HFFc6 (cell line): ENCODE measurements at regions not wholly inside any gene's neighbourhood (a gene's known extent, or its start where the extent isn't known, plus 50 kb on each side); places are given as distances from the start of the nearest gene placed in this dataset.

Experiments used
- DNase-seq: peaks from one replicate; pipeline ENCODE4 v3.0.0-alpha.2; 2018
- H3K27ac Mint-ChIP-seq: 2 replicates; pipeline ENCODE4 v1.8.0; 2020; ENCODE audit warnings: mild to moderate bottlenecking, mixed read lengths
- H3K27me3 Mint-ChIP-seq: 2 replicates; pipeline ENCODE4 v1.8.0; 2021; ENCODE audit warnings: mild to moderate bottlenecking, moderate library complexity, mixed read lengths; ENCODE audit not compliant: insufficient read depth
- H3K36me3 Mint-ChIP-seq: 2 replicates; pipeline ENCODE4 v1.8.0; 2021; ENCODE audit warnings: low read depth, mixed read lengths
- H3K4me1 Mint-ChIP-seq: 2 replicates; pipeline ENCODE4 v1.8.0; 2020; ENCODE audit warnings: low read depth, mixed read lengths
- H3K4me3 Mint-ChIP-seq: 2 replicates; pipeline ENCODE4 v1.8.0; 2020; ENCODE audit warnings: mild to moderate bottlenecking, moderate library complexity, mixed read lengths
- H3K9me3 Mint-ChIP-seq: 2 replicates; pipeline ENCODE4 v1.8.0; 2020; ENCODE audit warnings: mild to moderate bottlenecking, mixed read lengths
- TF ChIP-seq, protein P1 (sequence below): fragments of 200-600 bp; sonication (generic); IDR thresholded peaks from 2 replicates; pipeline ENCODE4 v1.5.0; 2021; ENCODE audit warnings: antibody characterized with exemption, mild to moderate bottlenecking

DNA sequence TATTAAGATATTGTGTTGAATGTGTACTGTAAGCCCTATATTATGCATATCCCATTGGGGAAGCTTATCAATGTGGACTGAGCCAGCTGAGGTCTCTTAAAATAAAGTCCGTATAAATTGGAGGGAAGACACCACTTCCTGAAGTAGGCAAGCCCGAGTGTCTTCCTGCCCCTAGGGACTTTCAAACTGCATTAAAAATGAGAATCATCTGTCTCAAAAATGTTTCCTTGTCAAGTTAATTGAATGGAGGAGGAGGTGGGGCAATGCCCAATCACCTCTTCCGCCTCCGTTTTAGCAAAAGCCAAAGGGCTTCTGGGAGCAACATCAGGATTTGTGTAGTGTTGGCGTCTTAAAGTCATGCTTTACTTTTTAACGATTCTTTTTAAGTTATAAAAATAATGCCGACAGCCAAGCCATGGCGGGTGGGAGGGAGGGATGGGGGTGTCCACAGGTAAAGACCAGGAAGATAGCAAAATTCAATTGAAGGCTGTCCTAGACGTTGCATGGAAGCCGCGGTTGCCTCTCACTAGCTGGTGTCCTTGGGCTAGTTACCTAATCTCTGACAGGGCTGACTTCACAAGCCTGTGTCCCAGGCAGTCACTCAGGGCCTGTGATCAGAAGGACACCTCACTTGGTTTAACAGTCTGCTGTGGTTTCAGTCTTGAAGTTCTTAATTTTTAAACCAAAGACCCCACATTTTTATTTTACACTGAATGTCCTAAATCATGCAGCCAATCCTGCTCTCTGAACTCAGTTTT, 524.9 kb upstream of the PROK2 start:
- H3K36me3 Mint-ChIP-seq = no peaks in the 10 kb centered on the region
- H3K9me3 Mint-ChIP-seq = no peaks in the 10 kb centered on the region
- DNase-seq = no peak
- H3K27me3 Mint-ChIP-seq = peaks cover 3% of the 10 kb centered on the region
- H3K27ac Mint-ChIP-seq = peak overlapping the region; percentile 70
- TF ChIP-seq, protein P1, sequence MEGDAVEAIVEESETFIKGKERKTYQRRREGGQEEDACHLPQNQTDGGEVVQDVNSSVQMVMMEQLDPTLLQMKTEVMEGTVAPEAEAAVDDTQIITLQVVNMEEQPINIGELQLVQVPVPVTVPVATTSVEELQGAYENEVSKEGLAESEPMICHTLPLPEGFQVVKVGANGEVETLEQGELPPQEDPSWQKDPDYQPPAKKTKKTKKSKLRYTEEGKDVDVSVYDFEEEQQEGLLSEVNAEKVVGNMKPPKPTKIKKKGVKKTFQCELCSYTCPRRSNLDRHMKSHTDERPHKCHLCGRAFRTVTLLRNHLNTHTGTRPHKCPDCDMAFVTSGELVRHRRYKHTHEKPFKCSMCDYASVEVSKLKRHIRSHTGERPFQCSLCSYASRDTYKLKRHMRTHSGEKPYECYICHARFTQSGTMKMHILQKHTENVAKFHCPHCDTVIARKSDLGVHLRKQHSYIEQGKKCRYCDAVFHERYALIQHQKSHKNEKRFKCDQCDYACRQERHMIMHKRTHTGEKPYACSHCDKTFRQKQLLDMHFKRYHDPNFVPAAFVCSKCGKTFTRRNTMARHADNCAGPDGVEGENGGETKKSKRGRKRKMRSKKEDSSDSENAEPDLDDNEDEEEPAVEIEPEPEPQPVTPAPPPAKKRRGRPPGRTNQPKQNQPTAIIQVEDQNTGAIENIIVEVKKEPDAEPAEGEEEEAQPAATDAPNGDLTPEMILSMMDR = no peak
- H3K4me3 Mint-ChIP-seq = no peak overlapping the region
- peaks cover 25% of the 10 kb centered on the region for H3K4me1 Mint-ChIP-seq

DNA sequence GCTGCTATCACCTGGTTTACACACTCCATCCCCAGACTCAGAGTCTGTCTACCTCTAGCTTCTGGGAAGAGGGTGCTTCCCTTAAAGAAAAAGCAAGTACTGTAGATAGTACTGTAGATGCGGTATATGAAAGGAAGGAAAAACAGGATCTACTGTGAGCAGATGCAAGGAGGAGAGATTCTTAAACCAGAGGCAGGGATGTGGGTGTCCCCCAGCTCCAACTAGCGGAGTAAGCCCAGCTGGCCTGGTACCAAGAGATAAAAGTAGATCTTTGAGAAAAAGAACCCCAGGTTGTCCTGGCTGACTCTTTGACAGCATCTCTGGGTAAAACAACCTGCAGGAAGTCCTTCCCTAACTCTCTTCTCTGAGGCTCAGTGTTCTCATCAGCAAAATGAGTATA, 523.7 kb upstream of the PROK2 start:
- no peak overlapping the region for H3K4me3 Mint-ChIP-seq

DNA sequence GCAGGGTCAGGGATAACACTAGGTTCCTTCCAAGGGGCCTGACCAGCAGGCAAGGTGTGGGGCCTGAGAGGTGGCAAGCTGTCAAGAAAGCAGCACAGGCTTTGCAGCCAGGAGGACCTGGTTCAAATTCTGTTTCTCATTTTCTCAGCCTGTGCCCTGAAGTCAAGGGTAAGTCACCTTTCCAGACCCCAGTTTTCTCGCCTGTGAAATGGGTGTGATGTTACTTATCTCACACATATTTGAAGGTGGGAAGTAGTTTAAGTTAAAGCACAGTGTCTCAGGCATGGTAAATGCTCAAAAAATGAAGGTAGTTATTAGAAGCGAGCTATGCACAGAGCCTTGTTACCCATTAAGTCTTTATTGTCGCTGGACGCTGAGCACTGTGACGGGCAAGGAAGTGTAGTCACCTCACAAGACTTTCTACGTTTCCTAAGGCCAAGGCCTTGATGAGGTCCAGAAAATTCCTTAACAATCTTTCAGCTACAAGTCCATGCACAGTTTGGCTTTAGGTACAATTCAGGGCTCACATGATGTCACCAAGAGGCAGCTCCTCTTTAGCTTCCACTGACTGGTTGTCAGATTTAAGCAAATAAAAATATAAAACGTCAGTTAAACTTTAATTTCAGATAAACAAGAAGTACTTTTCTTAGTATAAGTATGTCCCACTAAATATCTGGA, 522.6 kb upstream of the PROK2 start:
- H3K4me1 Mint-ChIP-seq = peaks cover 25% of the 10 kb centered on the region
- H3K27ac Mint-ChIP-seq = no peak overlapping the region
- no peaks in the 10 kb centered on the region for H3K36me3 Mint-ChIP-seq
- H3K27me3 Mint-ChIP-seq = peaks cover 8% of the 10 kb centered on the region
- H3K4me3 Mint-ChIP-seq = no peak overlapping the region
- DNase-seq = no peak
- TF ChIP-seq, protein P1 = no peak
- H3K9me3 Mint-ChIP-seq = no peaks in the 10 kb centered on the region

More for the DNA sequence above, 523.7 kb upstream of the PROK2 start:
- H3K27me3 Mint-ChIP-seq = peaks cover 8% of the 10 kb centered on the region
- TF ChIP-seq, protein P1 = no peak
- no peak for DNase-seq
- H3K9me3 Mint-ChIP-seq = no peaks in the 10 kb centered on the region
- H3K36me3 Mint-ChIP-seq = no peaks in the 10 kb centered on the region
- H3K27ac Mint-ChIP-seq = no peak overlapping the region
- H3K4me1 Mint-ChIP-seq = peaks cover 25% of the 10 kb centered on the region

DNA sequence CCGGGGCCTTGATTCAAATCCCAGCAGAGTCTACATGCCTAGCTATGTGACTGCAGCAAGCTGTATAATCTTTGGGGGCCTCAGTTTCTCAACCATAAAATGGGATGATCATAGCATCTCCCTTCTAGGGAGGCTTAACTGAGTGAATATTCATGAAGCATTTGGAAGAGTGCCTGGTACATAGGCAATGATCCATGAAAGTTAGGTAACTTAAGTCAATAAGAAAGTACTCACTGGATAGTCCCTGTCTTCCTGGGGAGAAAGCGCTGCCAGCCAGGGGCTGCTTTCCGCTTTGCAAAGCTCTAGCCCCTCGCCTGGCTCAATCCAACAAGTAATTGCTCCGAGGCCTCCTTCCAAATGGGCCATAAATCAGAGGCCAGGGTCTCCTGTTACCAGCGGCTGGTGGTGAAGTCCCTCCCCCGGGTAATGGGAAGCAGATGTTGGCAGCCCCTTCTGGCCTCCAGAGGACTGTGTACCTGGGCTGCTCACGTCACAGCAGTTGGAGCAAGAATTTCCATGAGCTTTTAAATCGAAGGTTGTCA, 521.9 kb upstream of the PROK2 start:
- H3K27ac Mint-ChIP-seq = no peak overlapping the region
- H3K36me3 Mint-ChIP-seq = no peaks in the 10 kb centered on the region
- DNase-seq = no peak
- H3K4me1 Mint-ChIP-seq = peaks cover 20% of the 10 kb centered on the region
- peaks cover 8% of the 10 kb centered on the region for H3K27me3 Mint-ChIP-seq
- H3K4me3 Mint-ChIP-seq = no peak overlapping the region
- no peaks in the 10 kb centered on the region for H3K9me3 Mint-ChIP-seq
- TF ChIP-seq, protein P1 = no peak

DNA sequence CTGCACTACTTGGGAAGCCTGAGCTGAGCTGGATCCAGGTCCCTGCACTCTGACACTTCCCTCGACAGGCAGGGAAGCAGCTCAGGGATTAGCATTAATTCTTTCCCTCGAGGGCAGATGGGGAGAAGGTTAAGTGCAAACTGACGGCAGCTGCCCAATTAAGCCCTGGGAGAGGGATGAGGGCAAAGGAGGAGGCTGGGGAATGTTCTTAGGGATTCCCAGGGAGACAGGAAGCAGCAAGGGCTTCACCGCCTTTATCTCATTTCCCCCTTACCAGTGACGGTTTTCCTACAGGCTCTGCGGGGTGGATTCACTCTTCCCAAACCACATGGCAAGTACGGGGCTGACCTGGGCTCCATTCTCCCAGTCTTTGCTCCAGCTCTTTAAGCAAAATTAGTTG, 519.0 kb upstream of the PROK2 start:
- H3K4me1 Mint-ChIP-seq = peaks cover 11% of the 10 kb centered on the region
- H3K4me3 Mint-ChIP-seq = no peak overlapping the region
- H3K27me3 Mint-ChIP-seq = peaks cover 8% of the 10 kb centered on the region
- no peak for DNase-seq
- H3K27ac Mint-ChIP-seq = no peak overlapping the region
- TF ChIP-seq, protein P1 = no peak
- no peaks in the 10 kb centered on the region for H3K9me3 Mint-ChIP-seq
- no peaks in the 10 kb centered on the region for H3K36me3 Mint-ChIP-seq
